K562 (cell line): ENCODE measurements at regions not wholly inside any gene's neighbourhood (a gene's known extent, or its start where the extent isn't known, plus 50 kb on each side); places are given as distances from the start of the nearest gene placed in this dataset.

Experiments
- ATAC-seq: fragments of 200-7000 bp; cut with Tn5 transposase; 3 replicates; pipeline ENCODE4 v1.9.1; 2020; ENCODE audit warnings: moderate library complexity
- BruUV-seq: library from RNA; stranded (reverse); fragments of 400-500 nt; replicated peaks from 2 replicates; lab custom pipeline; 2021; lab: Mats Ljungman, UMichigan
- CTCF ChIA-PET: fragments of 300-600 bp; formaldehyde crosslinking; extraction: SDS; loops from one replicate; lab custom pipeline; 2021; ENCODE audit warnings: low intra/inter-chr PET ratio; lab: Yijun Ruan, JAX
- POLR2A ChIA-PET: fragments of 300-600, 350-650 bp; sonication (Branson Sonifier 250); formaldehyde crosslinking; extraction: SDS; loops from one replicate; lab custom pipeline; 2021; ENCODE audit warnings: antibody characterized with exemption, inconsistent platforms; lab: Yijun Ruan, JAX
- DNase-seq, 4 experiments: peaks; one replicate each; pipeline versions ENCODE4 v3.0.0 to v3.0.0-alpha.2; 2011 to 2018; ENCODE audit warnings: low spot score in 3 of 4, mixed read lengths in 3 of 4; ENCODE audit errors: extremely low read depth in 1 of 4
- FAIRE-seq: peaks from 2 replicates; lab custom pipeline; 2011; peaks lifted over from hg19 to GRCh38; lab: Jason Lieb, UNC
- H2AFZ ChIP-seq: 2 replicates; pipeline ENCODE4 v1.6.0; 2011; ENCODE audit warnings: low read depth, low read length, control low read depth, inconsistent platforms
- H3K27ac ChIP-seq: fragments of 200-600 bp; 3 replicates; pipeline ENCODE4 v1.8.0; 2011; ENCODE audit warnings: low read depth, mild to moderate bottlenecking, control low read depth, inconsistent platforms, low read length, moderate library complexity, mixed read lengths; ENCODE audit errors: extremely low read depth
- H3K27me3 ChIP-seq, 2 experiments: fragments of 300-600 bp in 1 of 2; 2 replicates in 1 of 2; 3 replicates in 1 of 2; pipeline versions ENCODE4 v1.6.0 to v1.8.0; 2011; ENCODE audit warnings: inconsistent platforms in 2 of 2, low read length in 2 of 2, mild to moderate bottlenecking in 1 of 2, mixed read lengths in 1 of 2, moderate library complexity in 1 of 2; ENCODE audit not compliant: control insufficient read depth in 2 of 2, insufficient read depth in 2 of 2
- H3K36me3 ChIP-seq: fragments of 300-600 bp; 3 replicates; pipeline ENCODE4 v1.8.0; 2011; ENCODE audit warnings: mild to moderate bottlenecking, low read length, inconsistent platforms; ENCODE audit not compliant: control insufficient read depth, insufficient read depth
- H3K4me1 ChIP-seq, 2 experiments: fragments of 200-600 bp in 1 of 2; replicated peaks in 1 of 2; 2 replicates in 1 of 2; 3 replicates in 1 of 2; pipeline versions ENCODE4 v1.5.1 to v1.8.0; 2011; ENCODE audit warnings: inconsistent platforms in 2 of 2, low read length in 2 of 2, mild to moderate bottlenecking in 1 of 2, mixed read lengths in 1 of 2, moderate library complexity in 1 of 2; ENCODE audit not compliant: control insufficient read depth in 2 of 2, insufficient read depth in 2 of 2
- H3K4me2 ChIP-seq: 2 replicates; pipeline ENCODE4 v1.6.1; 2011; ENCODE audit warnings: low read length, control low read depth, inconsistent platforms, mixed read lengths; ENCODE audit not compliant: insufficient read depth
- H3K4me3 ChIP-seq: fragments of 200-600 bp; sonication (generic), shearing (Covaris generic); 2 replicates; pipeline ENCODE4 v1.5.1; 2016; ENCODE audit warnings: control low read depth, inconsistent platforms
- H3K79me2 ChIP-seq: fragments of 200-600 bp; 3 replicates; pipeline ENCODE4 v1.8.0; 2011; ENCODE audit warnings: low read length, inconsistent platforms; ENCODE audit not compliant: control insufficient read depth, insufficient read depth
- H3K9ac ChIP-seq, 2 experiments: 2 replicates each; pipeline versions ENCODE4 v1.6.0 to v1.6.1; 2011; ENCODE audit warnings: low read depth in 2 of 2, low read length in 2 of 2, control low read depth in 1 of 2, inconsistent platforms in 1 of 2, mild to moderate bottlenecking in 1 of 2, mixed read lengths in 1 of 2; ENCODE audit not compliant: insufficient read depth in 1 of 2
- H3K9me1 ChIP-seq: one replicate; pipeline ENCODE4 v1.6.0; 2011; ENCODE audit warnings: inconsistent platforms, mild to moderate bottlenecking, low read length, moderate library complexity; ENCODE audit not compliant: control insufficient read depth, insufficient read depth
- H3K9me3 ChIP-seq: replicated peaks from 2 replicates; pipeline ENCODE4 v1.5.1; 2011; ENCODE audit warnings: low read depth, low read length, inconsistent platforms; ENCODE audit not compliant: control insufficient read depth, insufficient read depth
- H4K20me1 ChIP-seq: replicated peaks from 2 replicates; pipeline ENCODE4 v1.6.1; 2011; ENCODE audit warnings: low read length, inconsistent platforms, mixed read lengths; ENCODE audit not compliant: control insufficient read depth, insufficient read depth
- WGBS: fragments of 100-300 bp; shearing (Covaris generic); methylation state at CpG from one replicate; pipeline ENCODE4 v1.1.6; 2016; ENCODE audit warnings: low coverage, mixed read lengths; ENCODE audit not compliant: insufficient coverage; ENCODE audit errors: missing lambda C conversion rate; 5-methylcytosine and 5-hydroxymethylcytosine counted together
- in situ Hi-C: fragments of 300-500 bp; cut with MboI; formaldehyde crosslinking; loops from 4 replicates; pipeline ENCODE4 v1.15.0; 2018; ENCODE audit warnings: inconsistent platforms, mixed read lengths
- intact Hi-C: fragments of 100-400 bp; cut with micrococcal nuclease; formaldehyde crosslinking; loops from 2 replicates; pipeline ENCODE4 v1.14.2; 2022
- TF ChIP-seq, protein P1 (sequence below): sonication (generic); IDR thresholded peaks from 2 replicates; pipeline ENCODE4 v1.6.1; 2016
- TF ChIP-seq, protein P2 (sequence below): sonication (generic); formaldehyde crosslinking; IDR thresholded peaks from 2 replicates; pipeline ENCODE4 v1.8.0; 2023; ENCODE audit warnings: missing genetic modification reagents, mild to moderate bottlenecking, borderline replicate concordance

DNA sequence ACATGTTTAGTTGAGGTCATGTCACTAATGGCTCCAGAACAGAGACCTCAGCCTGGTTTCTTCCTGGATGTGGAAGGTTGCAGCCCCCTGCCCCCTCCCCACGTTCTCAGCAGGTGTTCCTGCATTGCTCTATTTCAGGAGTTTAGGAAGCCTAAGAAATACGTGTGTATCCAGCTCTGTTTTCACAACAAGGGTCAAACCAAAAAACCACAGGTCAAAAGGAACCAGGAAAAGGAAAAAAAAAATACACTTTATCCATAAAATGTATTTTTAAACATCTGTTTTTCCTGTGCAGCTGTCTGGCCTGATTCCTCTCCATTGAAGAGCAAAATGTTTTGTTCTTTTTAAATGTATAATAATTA is 107.9 kb upstream of the PLEKHG1 start:
- Histone ChIP-seq H3K4me1 (no peaks in the 10 kb centered on the region), H3K27ac (no peak overlapping the region), H3K9ac (no peak overlapping the region), H3K4me3 (no peak overlapping the region), H3K27me3 (peaks cover 6 to 23% of the 10 kb centered on the region in 2 experiments; a peak in 4 of 5 replicates), H3K9me1 (no peaks in the 10 kb centered on the region), H4K20me1 (no peaks in the 10 kb centered on the region), H3K36me3 (no peaks in the 10 kb centered on the region), H3K4me2 (no peak overlapping the region), H3K9me3 (no peaks in the 10 kb centered on the region), H3K79me2 (no peaks in the 10 kb centered on the region), H2AFZ (no peak overlapping the region)
- CTCF ChIA-PET: no interaction called here
- 0% methylated on average over 2 of the region's 2 CpGs for WGBS
- TF ChIP-seq, protein P1, sequence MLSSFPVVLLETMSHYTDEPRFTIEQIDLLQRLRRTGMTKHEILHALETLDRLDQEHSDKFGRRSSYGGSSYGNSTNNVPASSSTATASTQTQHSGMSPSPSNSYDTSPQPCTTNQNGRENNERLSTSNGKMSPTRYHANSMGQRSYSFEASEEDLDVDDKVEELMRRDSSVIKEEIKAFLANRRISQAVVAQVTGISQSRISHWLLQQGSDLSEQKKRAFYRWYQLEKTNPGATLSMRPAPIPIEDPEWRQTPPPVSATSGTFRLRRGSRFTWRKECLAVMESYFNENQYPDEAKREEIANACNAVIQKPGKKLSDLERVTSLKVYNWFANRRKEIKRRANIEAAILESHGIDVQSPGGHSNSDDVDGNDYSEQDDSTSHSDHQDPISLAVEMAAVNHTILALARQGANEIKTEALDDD: 0 out of 2 replicates have a peak, but pooled peaks have one; percentile 14
- TF ChIP-seq, protein P2, sequence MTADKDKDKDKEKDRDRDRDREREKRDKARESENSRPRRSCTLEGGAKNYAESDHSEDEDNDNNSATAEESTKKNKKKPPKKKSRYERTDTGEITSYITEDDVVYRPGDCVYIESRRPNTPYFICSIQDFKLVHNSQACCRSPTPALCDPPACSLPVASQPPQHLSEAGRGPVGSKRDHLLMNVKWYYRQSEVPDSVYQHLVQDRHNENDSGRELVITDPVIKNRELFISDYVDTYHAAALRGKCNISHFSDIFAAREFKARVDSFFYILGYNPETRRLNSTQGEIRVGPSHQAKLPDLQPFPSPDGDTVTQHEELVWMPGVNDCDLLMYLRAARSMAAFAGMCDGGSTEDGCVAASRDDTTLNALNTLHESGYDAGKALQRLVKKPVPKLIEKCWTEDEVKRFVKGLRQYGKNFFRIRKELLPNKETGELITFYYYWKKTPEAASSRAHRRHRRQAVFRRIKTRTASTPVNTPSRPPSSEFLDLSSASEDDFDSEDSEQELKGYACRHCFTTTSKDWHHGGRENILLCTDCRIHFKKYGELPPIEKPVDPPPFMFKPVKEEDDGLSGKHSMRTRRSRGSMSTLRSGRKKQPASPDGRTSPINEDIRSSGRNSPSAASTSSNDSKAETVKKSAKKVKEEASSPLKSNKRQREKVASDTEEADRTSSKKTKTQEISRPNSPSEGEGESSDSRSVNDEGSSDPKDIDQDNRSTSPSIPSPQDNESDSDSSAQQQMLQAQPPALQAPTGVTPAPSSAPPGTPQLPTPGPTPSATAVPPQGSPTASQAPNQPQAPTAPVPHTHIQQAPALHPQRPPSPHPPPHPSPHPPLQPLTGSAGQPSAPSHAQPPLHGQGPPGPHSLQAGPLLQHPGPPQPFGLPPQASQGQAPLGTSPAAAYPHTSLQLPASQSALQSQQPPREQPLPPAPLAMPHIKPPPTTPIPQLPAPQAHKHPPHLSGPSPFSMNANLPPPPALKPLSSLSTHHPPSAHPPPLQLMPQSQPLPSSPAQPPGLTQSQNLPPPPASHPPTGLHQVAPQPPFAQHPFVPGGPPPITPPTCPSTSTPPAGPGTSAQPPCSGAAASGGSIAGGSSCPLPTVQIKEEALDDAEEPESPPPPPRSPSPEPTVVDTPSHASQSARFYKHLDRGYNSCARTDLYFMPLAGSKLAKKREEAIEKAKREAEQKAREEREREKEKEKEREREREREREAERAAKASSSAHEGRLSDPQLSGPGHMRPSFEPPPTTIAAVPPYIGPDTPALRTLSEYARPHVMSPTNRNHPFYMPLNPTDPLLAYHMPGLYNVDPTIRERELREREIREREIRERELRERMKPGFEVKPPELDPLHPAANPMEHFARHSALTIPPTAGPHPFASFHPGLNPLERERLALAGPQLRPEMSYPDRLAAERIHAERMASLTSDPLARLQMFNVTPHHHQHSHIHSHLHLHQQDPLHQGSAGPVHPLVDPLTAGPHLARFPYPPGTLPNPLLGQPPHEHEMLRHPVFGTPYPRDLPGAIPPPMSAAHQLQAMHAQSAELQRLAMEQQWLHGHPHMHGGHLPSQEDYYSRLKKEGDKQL (CRISPR knock-in tag): no peak
- ATAC-seq: no peak
- no peak for DNase-seq
- no TSS peak for BruUV-seq
- in situ Hi-C loops (no loop called here), intact Hi-C loops (no loop called here)
- no peak for FAIRE-seq
- POLR2A ChIA-PET: interaction anchor here (1.0 kb wide), 1 partner anchor 47 kb away, joined by 3 read pairs; no protein-coding TSS in a partner anchor
